ENCODE measurements at regions not wholly inside any gene's neighbourhood (a gene's known extent, or its start where the extent isn't known, plus 50 kb on each side); places are given as distances from the start of the nearest gene placed in this dataset.

GRCh38 chr19:30178721-30179402, 193.3 kb upstream of the ZNF536 start:
- intact Hi-C loops (cut with DNase I, micrococcal nuclease): no loop called here
- POLR2A ChIA-PET: no interaction called here
- Mint-ChIP-seq H3K4me3 (no peak overlapping the region), H3K36me3 (ENCODE audit: low read depth) (no peaks in the 10 kb centered on the region), H3K9me3 (peaks cover 7% of the 10 kb centered on the region), H3K4me1 (ENCODE audit: low read depth) (no peaks in the 10 kb centered on the region), H3K27ac (no peak overlapping the region), H3K27me3 (peaks cover 15% of the 10 kb centered on the region)
- H3K9me3 ChIP-seq (ENCODE audit: control insufficient read depth in 1 of 2, insufficient read depth in 1 of 2, low read length in 2 of 2): peaks cover 0 to 29% of the 10 kb centered on the region in 2 experiments
- no peak overlapping the region for H3K27ac ChIP-seq (ENCODE audit: low read depth in 1 of 2, low read length in 2 of 2)
- CTCF ChIA-PET: no interaction called here
- no peaks in the 10 kb centered on the region for H3K27me3 ChIP-seq (ENCODE audit: control insufficient read depth in 1 of 2, insufficient read depth in 2 of 2, low read length in 2 of 2)
- ATAC-seq (ENCODE audit: poor library complexity) (no peak), DNase-seq (no peak)
- no peak overlapping the region for H3K4me3 ChIP-seq (ENCODE audit: low read length)
- H3K4me1 ChIP-seq (ENCODE audit: insufficient read depth, low read length): no peaks in the 10 kb centered on the region
- TF ChIP-seq, protein P1, sequence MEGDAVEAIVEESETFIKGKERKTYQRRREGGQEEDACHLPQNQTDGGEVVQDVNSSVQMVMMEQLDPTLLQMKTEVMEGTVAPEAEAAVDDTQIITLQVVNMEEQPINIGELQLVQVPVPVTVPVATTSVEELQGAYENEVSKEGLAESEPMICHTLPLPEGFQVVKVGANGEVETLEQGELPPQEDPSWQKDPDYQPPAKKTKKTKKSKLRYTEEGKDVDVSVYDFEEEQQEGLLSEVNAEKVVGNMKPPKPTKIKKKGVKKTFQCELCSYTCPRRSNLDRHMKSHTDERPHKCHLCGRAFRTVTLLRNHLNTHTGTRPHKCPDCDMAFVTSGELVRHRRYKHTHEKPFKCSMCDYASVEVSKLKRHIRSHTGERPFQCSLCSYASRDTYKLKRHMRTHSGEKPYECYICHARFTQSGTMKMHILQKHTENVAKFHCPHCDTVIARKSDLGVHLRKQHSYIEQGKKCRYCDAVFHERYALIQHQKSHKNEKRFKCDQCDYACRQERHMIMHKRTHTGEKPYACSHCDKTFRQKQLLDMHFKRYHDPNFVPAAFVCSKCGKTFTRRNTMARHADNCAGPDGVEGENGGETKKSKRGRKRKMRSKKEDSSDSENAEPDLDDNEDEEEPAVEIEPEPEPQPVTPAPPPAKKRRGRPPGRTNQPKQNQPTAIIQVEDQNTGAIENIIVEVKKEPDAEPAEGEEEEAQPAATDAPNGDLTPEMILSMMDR (IDR thresholded peaks at IDR 0.05): no peak
- no peaks in the 10 kb centered on the region for H3K36me3 ChIP-seq (ENCODE audit: insufficient read depth, low read length)

- H3K36me3 ChIP-seq (ENCODE audit: insufficient read depth, low read length): no peaks in the 10 kb centered on the region
- intact Hi-C loops (cut with DNase I, micrococcal nuclease): no loop called here
- Mint-ChIP-seq H3K4me1 (ENCODE audit: low read depth) (no peaks in the 10 kb centered on the region), H3K36me3 (ENCODE audit: low read depth) (no peaks in the 10 kb centered on the region), H3K27ac (no peak overlapping the region), H3K27me3 (peaks cover 15% of the 10 kb centered on the region), H3K4me3 (no peak overlapping the region), H3K9me3 (peaks cover 12% of the 10 kb centered on the region)
- no peak overlapping the region for H3K4me3 ChIP-seq (ENCODE audit: low read length)
- no peak for DNase-seq
- no peak for ATAC-seq (ENCODE audit: poor library complexity)
- H3K27ac ChIP-seq (ENCODE audit: low read depth in 1 of 2, low read length in 2 of 2): no peak overlapping the region
- peaks cover 0 to 37% of the 10 kb centered on the region in 2 experiments for H3K9me3 ChIP-seq (ENCODE audit: control insufficient read depth in 1 of 2, insufficient read depth in 1 of 2, low read length in 2 of 2)
- H3K27me3 ChIP-seq (ENCODE audit: control insufficient read depth in 1 of 2, insufficient read depth in 2 of 2, low read length in 2 of 2): no peaks in the 10 kb centered on the region
- POLR2A ChIA-PET: no interaction called here
- CTCF ChIA-PET: no interaction called here
- H3K4me1 ChIP-seq (ENCODE audit: insufficient read depth, low read length): no peaks in the 10 kb centered on the region
- TF ChIP-seq, protein P1 (IDR thresholded peaks at IDR 0.05): no peak
These were observed 191.5 kb upstream of the ZNF536 start for GRCh38 chr19:30180691-30181090.

DNA sequence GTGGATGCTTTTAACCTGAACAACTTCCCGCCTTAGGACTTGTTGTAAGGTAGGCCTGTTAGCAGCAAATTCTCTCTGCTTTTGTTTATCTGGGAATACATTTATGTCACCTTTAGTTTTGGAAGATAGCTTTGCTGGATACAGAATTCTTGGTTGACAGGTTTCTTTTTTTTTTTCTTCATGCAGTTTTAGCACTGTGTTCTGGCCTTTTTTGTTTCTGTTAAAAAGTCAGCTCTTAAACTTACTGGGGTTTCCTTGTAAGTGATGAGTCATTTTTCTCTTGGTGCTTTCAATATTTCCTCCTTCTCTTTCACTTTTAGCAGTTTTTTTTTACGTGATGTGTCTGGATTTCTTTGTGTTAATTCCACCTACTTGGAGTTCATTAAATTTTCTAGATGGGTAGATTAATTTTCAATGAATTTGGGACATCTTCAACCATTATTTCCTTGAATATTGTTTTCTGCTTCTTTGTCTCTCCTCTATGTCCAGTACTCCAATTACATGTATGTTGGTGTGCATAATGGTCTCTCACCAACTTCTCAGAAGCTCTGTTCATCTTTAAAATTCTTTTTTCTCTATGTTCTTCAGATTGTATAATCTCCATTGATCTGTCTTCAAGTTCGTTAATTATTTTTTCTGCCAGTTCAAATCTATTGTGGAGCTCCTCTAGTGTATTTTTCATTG, 188.2 kb upstream of the ZNF536 start:
- ATAC-seq (ENCODE audit: poor library complexity) (no peak), DNase-seq (no peak)
- H3K36me3 ChIP-seq (ENCODE audit: insufficient read depth, low read length): no peaks in the 10 kb centered on the region
- no peaks in the 10 kb centered on the region for H3K27me3 ChIP-seq (ENCODE audit: control insufficient read depth in 1 of 2, insufficient read depth in 2 of 2, low read length in 2 of 2)
- H3K4me3 Mint-ChIP-seq: no peak overlapping the region
- H3K4me3 ChIP-seq (ENCODE audit: low read length): no peak overlapping the region
- peaks cover 12% of the 10 kb centered on the region for H3K9me3 Mint-ChIP-seq
- no peak overlapping the region for H3K27ac ChIP-seq (ENCODE audit: low read depth in 1 of 2, low read length in 2 of 2)
- no peaks in the 10 kb centered on the region for H3K27me3 Mint-ChIP-seq
- no peaks in the 10 kb centered on the region for H3K4me1 ChIP-seq (ENCODE audit: insufficient read depth, low read length)
- POLR2A ChIA-PET: no interaction called here
- no peaks in the 10 kb centered on the region for H3K36me3 Mint-ChIP-seq (ENCODE audit: low read depth)
- H3K4me1 Mint-ChIP-seq (ENCODE audit: low read depth): no peaks in the 10 kb centered on the region
- CTCF ChIA-PET: no interaction called here
- TF ChIP-seq, protein P1 (IDR thresholded peaks at IDR 0.05): no peak
- H3K9me3 ChIP-seq (ENCODE audit: control insufficient read depth in 1 of 2, insufficient read depth in 1 of 2, low read length in 2 of 2): peaks cover 0 to 37% of the 10 kb centered on the region in 2 experiments
- no peak overlapping the region for H3K27ac Mint-ChIP-seq
- intact Hi-C loops (cut with DNase I, micrococcal nuclease): no loop called here

Measured in CD4-positive, alpha-beta T cell (primary cell).